Peyer's patch (tissue), 4 donors: ENCODE measurements at regions not wholly inside any gene's neighbourhood (a gene's known extent, or its start where the extent isn't known, plus 50 kb on each side); places are given as distances from the start of the nearest gene placed in this dataset.

Experiments
- POLR2A ChIP-seq, 2 donors: fragments of 450-650 bp; IDR thresholded peaks; one replicate each; pipeline ENCODE4 v1.5.1; 2017; ENCODE audit warnings: antibody characterized with exemption in 2 of 2, mild to moderate bottlenecking in 2 of 2, moderate library complexity in 2 of 2
- TF ChIP-seq, protein P1 (sequence below), 6 experiments: fragments of 450-650 bp in 4 of 6; fragments of 200-600 bp in 2 of 6; sonication (generic) in 1 of 6; IDR thresholded peaks; one replicate each; pipeline ENCODE4 v1.5.1; 2017 to 2019; ENCODE audit warnings: antibody characterized with exemption in 6 of 6, mild to moderate bottlenecking in 3 of 6, moderate library complexity in 1 of 6

DNA sequence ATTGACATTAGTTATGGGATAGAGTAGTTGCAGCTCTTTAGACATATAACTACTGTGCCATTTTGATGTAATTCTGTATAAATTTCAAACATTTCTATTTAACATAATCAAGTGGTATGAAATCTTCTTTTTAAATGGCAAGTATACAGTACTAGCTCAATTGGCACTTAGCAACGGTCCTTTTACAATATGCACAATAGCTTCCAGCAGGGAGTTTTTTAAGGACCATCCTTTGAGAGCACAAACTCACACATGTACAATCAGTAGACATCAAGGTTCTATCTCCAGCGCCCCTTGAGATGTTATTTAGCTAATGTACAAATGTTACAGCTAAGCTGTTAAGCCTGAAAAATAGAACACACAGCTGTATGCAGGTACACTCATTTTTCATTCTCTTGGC, 480.7 kb downstream of the TFEC start:
- TF ChIP-seq, protein P1, sequence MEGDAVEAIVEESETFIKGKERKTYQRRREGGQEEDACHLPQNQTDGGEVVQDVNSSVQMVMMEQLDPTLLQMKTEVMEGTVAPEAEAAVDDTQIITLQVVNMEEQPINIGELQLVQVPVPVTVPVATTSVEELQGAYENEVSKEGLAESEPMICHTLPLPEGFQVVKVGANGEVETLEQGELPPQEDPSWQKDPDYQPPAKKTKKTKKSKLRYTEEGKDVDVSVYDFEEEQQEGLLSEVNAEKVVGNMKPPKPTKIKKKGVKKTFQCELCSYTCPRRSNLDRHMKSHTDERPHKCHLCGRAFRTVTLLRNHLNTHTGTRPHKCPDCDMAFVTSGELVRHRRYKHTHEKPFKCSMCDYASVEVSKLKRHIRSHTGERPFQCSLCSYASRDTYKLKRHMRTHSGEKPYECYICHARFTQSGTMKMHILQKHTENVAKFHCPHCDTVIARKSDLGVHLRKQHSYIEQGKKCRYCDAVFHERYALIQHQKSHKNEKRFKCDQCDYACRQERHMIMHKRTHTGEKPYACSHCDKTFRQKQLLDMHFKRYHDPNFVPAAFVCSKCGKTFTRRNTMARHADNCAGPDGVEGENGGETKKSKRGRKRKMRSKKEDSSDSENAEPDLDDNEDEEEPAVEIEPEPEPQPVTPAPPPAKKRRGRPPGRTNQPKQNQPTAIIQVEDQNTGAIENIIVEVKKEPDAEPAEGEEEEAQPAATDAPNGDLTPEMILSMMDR (IDR thresholded peaks at IDR 0.05) = no peak
- TF ChIP-seq POLR2A (IDR thresholded peaks at IDR 0.05) = no peak
